ENCODE measurements at regions not wholly inside any gene's neighbourhood (a gene's known extent, or its start where the extent isn't known, plus 50 kb on each side); places are given as distances from the start of the nearest gene placed in this dataset.

- TF ChIP-seq CTCF (conservative IDR thresholded peaks at IDR 0.05; ENCODE audit: low read length) (no peak), EZH2phosphoT487 (IDR thresholded peaks at IDR 0.05; ENCODE audit: borderline replicate concordance) (no peak)
- no peak overlapping the region for H2AFZ ChIP-seq (ENCODE audit: low read length)
These were observed 395.9 kb downstream of the PREX1 start for GRCh38 chr20:48431653-48432493.

GRCh38 chr20:48426630-48427029, 401.2 kb downstream of the PREX1 start:
- Histone ChIP-seq H3K27me3 (ENCODE audit: insufficient read depth, low read length, poor library complexity, severe bottlenecking) (no peaks in the 10 kb centered on the region), H3K9me3 (ENCODE audit: insufficient read depth, low read depth, low read length) (no peaks in the 10 kb centered on the region), H3K4me2 (ENCODE audit: low read depth, low read length, poor library complexity, severe bottlenecking) (no peak overlapping the region), H3K4me3 (ENCODE audit: low read length, poor library complexity, severe bottlenecking) (no peak overlapping the region), H3K36me3 (ENCODE audit: insufficient read depth, low read length) (no peaks in the 10 kb centered on the region), H3F3A (ENCODE audit: low read depth) (no peaks in the 10 kb centered on the region), H3K9me2 (replicated peaks; ENCODE audit: low read depth, low read length) (no peaks in the 10 kb centered on the region), H4K20me1 (ENCODE audit: insufficient read depth, low read length, poor library complexity, severe bottlenecking) (no peaks in the 10 kb centered on the region), H3K4me1 (ENCODE audit: insufficient read depth, low read length, poor library complexity, severe bottlenecking) (no peaks in the 10 kb centered on the region), H3K9ac (ENCODE audit: low read depth, low read length, poor library complexity, severe bottlenecking) (no peak overlapping the region), H2AFZ (ENCODE audit: low read length) (no peak overlapping the region), H3K79me2 (ENCODE audit: insufficient read depth, low read length) (no peaks in the 10 kb centered on the region)
- TF ChIP-seq EZH2phosphoT487 (IDR thresholded peaks at IDR 0.05; ENCODE audit: borderline replicate concordance) (no peak), CTCF (conservative IDR thresholded peaks at IDR 0.05; ENCODE audit: low read length) (no peak)

More at GRCh38 chr20:48431653-48432493, 395.9 kb downstream of the PREX1 start:
- H3K9me3 ChIP-seq (ENCODE audit: insufficient read depth, low read depth, low read length), result no peaks in the 10 kb centered on the region
- H3K36me3 ChIP-seq (ENCODE audit: insufficient read depth, low read length), result no peaks in the 10 kb centered on the region
- H3F3A ChIP-seq (ENCODE audit: low read depth), result no peaks in the 10 kb centered on the region
- H3K4me2 ChIP-seq (ENCODE audit: low read depth, low read length, poor library complexity, severe bottlenecking), result no peak overlapping the region
- H3K4me1 ChIP-seq (ENCODE audit: insufficient read depth, low read length, poor library complexity, severe bottlenecking), result no peaks in the 10 kb centered on the region
- no peak overlapping the region for H3K4me3 ChIP-seq (ENCODE audit: low read length, poor library complexity, severe bottlenecking)
- H3K9ac ChIP-seq (ENCODE audit: low read depth, low read length, poor library complexity, severe bottlenecking), result no peak overlapping the region
- no peaks in the 10 kb centered on the region for H3K79me2 ChIP-seq (ENCODE audit: insufficient read depth, low read length)
- H3K27me3 ChIP-seq (ENCODE audit: insufficient read depth, low read length, poor library complexity, severe bottlenecking), result no peaks in the 10 kb centered on the region
- H3K9me2 ChIP-seq (replicated peaks; ENCODE audit: low read depth, low read length), result no peaks in the 10 kb centered on the region
- H4K20me1 ChIP-seq (ENCODE audit: insufficient read depth, low read length, poor library complexity, severe bottlenecking), result no peaks in the 10 kb centered on the region

GRCh38 chr20:48425817-48426612, 401.8 kb downstream of the PREX1 start:
- TF ChIP-seq EZH2phosphoT487 (IDR thresholded peaks at IDR 0.05; ENCODE audit: borderline replicate concordance) (no peak), CTCF (conservative IDR thresholded peaks at IDR 0.05; ENCODE audit: low read length) (no peak)
- H3F3A ChIP-seq (ENCODE audit: low read depth), result no peaks in the 10 kb centered on the region
- no peak overlapping the region for H3K4me3 ChIP-seq (ENCODE audit: low read length, poor library complexity, severe bottlenecking)
- H3K9me3 ChIP-seq (ENCODE audit: insufficient read depth, low read depth, low read length), result no peaks in the 10 kb centered on the region
- no peaks in the 10 kb centered on the region for H3K9me2 ChIP-seq (replicated peaks; ENCODE audit: low read depth, low read length)
- no peaks in the 10 kb centered on the region for H3K4me1 ChIP-seq (ENCODE audit: insufficient read depth, low read length, poor library complexity, severe bottlenecking)
- no peaks in the 10 kb centered on the region for H3K36me3 ChIP-seq (ENCODE audit: insufficient read depth, low read length)
- H3K4me2 ChIP-seq (ENCODE audit: low read depth, low read length, poor library complexity, severe bottlenecking), result no peak overlapping the region
- H3K27me3 ChIP-seq (ENCODE audit: insufficient read depth, low read length, poor library complexity, severe bottlenecking), result no peaks in the 10 kb centered on the region
- H2AFZ ChIP-seq (ENCODE audit: low read length), result no peak overlapping the region
- H3K9ac ChIP-seq (ENCODE audit: low read depth, low read length, poor library complexity, severe bottlenecking), result no peak overlapping the region
- H3K79me2 ChIP-seq (ENCODE audit: insufficient read depth, low read length), result no peaks in the 10 kb centered on the region
- no peaks in the 10 kb centered on the region for H4K20me1 ChIP-seq (ENCODE audit: insufficient read depth, low read length, poor library complexity, severe bottlenecking)
